Ureter (tissue), 1 donor: ENCODE measurements at regions not wholly inside any gene's neighbourhood (a gene's known extent, or its start where the extent isn't known, plus 50 kb on each side); places are given as distances from the start of the nearest gene placed in this dataset.

ENCODE experiments used
- DNase-seq: peaks from one replicate; pipeline ENCODE4 v3.0.0-alpha.2; 2020; ENCODE audit warnings: low spot score
- donor health status: DM: yes; HTN: yes; CAD: no.

GRCh38 chr17:15177343-15177742 lies 87.8 kb downstream of the PMP22 start:
- no peak for DNase-seq

GRCh38 chr17:15175356-15175755 lies 89.8 kb downstream of the PMP22 start:
- no peak for DNase-seq

- peak; percentile 75 for DNase-seq
These were observed 93.7 kb downstream of the PMP22 start for GRCh38 chr17:15171167-15172047.

GRCh38 chr17:15169676-15170075 lies 95.5 kb downstream of the PMP22 start:
- no peak for DNase-seq

- no peak for DNase-seq
These were observed 96.7 kb downstream of the PMP22 start for GRCh38 chr17:15168379-15168778.

- DNase-seq = no peak
These were observed 103.7 kb downstream of the PMP22 start for GRCh38 chr17:15161395-15161794.

GRCh38 chr17:15157051-15157450 lies 108.1 kb downstream of the PMP22 start:
- DNase-seq = no peak

- DNase-seq = no peak
These were observed 110.5 kb downstream of the PMP22 start for GRCh38 chr17:15154618-15155017.

GRCh38 chr17:15145621-15146020 lies 119.5 kb downstream of the PMP22 start:
- no peak for DNase-seq

GRCh38 chr17:15143524-15143923 lies 121.6 kb downstream of the PMP22 start:
- DNase-seq = no peak

- no peak for DNase-seq
These were observed 130.8 kb downstream of the PMP22 start for GRCh38 chr17:15134363-15134762.

- DNase-seq = no peak
These were observed 131.3 kb downstream of the PMP22 start for GRCh38 chr17:15133826-15134225.

- DNase-seq = no peak
These were observed 132.0 kb downstream of the PMP22 start for GRCh38 chr17:15133143-15133542.

GRCh38 chr17:15130426-15130825 lies 134.7 kb downstream of the PMP22 start:
- no peak for DNase-seq

- DNase-seq = no peak
These were observed 135.1 kb downstream of the PMP22 start for GRCh38 chr17:15129986-15130385.

- DNase-seq = no peak
These were observed 140.4 kb downstream of the PMP22 start for GRCh38 chr17:15124746-15125145.

GRCh38 chr17:15124264-15124595 lies 140.9 kb downstream of the PMP22 start:
- no peak for DNase-seq

- DNase-seq = no peak
These were observed 141.4 kb downstream of the PMP22 start for GRCh38 chr17:15123593-15124263.

GRCh38 chr17:15122857-15123256 lies 142.3 kb downstream of the PMP22 start:
- no peak for DNase-seq

GRCh38 chr17:15121426-15121825 lies 143.7 kb downstream of the PMP22 start:
- no peak for DNase-seq

- DNase-seq = no peak
These were observed 145.2 kb downstream of the PMP22 start for GRCh38 chr17:15119968-15120367.

- DNase-seq = no peak
These were observed 147.9 kb downstream of the PMP22 start for GRCh38 chr17:15117239-15117638.

- no peak for DNase-seq
These were observed 152.1 kb downstream of the PMP22 start for GRCh38 chr17:15112846-15113617.
